DMS53 (cell line): ENCODE measurements at regions not wholly inside any gene's neighbourhood (a gene's known extent, or its start where the extent isn't known, plus 50 kb on each side); places are given as distances from the start of the nearest gene placed in this dataset.
"Not testable (repeated sequence)": the region's sequence is repeated elsewhere in the genome, so short reads cannot be mapped to it uniquely, and the experiment has no call there.

Experiments
- DNase-seq: peaks from one replicate; lab custom pipeline; 2025; lab: John Stamatoyannopoulos, UW

GRCh38 chr1:200317236-200317635 lies 92.6 kb downstream of the ZNF281 start:
- no peak for DNase-seq

- no peak for DNase-seq
Observed at GRCh38 chr1:200316148-200316803, 93.6 kb downstream of the ZNF281 start.

- no peak for DNase-seq
Observed at GRCh38 chr1:200314085-200314750, 95.6 kb downstream of the ZNF281 start.

GRCh38 chr1:200311256-200311655 lies 98.6 kb downstream of the ZNF281 start:
- DNase-seq: no peak

- DNase-seq: no peak
Observed at GRCh38 chr1:200310824-200311223, 99.0 kb downstream of the ZNF281 start.

- no peak for DNase-seq
Observed at GRCh38 chr1:200307755-200308066, 102.1 kb downstream of the ZNF281 start.

GRCh38 chr1:200306944-200307754 lies 102.7 kb downstream of the ZNF281 start:
- DNase-seq: peak; percentile 73

GRCh38 chr1:200305806-200306205 lies 104.0 kb downstream of the ZNF281 start:
- no peak for DNase-seq

GRCh38 chr1:200304171-200304570 lies 105.7 kb downstream of the ZNF281 start:
- no peak for DNase-seq

GRCh38 chr1:200302921-200303290 lies 106.9 kb downstream of the ZNF281 start:
- peak; percentile 44 for DNase-seq

GRCh38 chr1:200302192-200302920 lies 107.5 kb downstream of the ZNF281 start:
- peak; percentile 65 for DNase-seq

- no peak for DNase-seq
Observed at GRCh38 chr1:200301152-200301551, 108.7 kb downstream of the ZNF281 start.

GRCh38 chr1:200299571-200299970 lies 110.3 kb downstream of the ZNF281 start:
- DNase-seq: no peak

GRCh38 chr1:200298242-200298641 lies 111.6 kb downstream of the ZNF281 start:
- no peak for DNase-seq

- peak; percentile 90 for DNase-seq
Observed at GRCh38 chr1:200296091-200296661, 113.7 kb downstream of the ZNF281 start.

- peak; percentile 77 for DNase-seq
Observed at GRCh38 chr1:200294241-200294640, 115.6 kb downstream of the ZNF281 start.

- DNase-seq: no peak
Observed at GRCh38 chr1:200292699-200293098, 117.1 kb downstream of the ZNF281 start.

- DNase-seq: no peak
Observed at GRCh38 chr1:200291106-200291505, 118.7 kb downstream of the ZNF281 start.

- peak; percentile 61 for DNase-seq
Observed at GRCh38 chr1:200290010-200290685, 119.7 kb downstream of the ZNF281 start.

- DNase-seq: no peak
Observed at GRCh38 chr1:200288226-200288625, 121.6 kb downstream of the ZNF281 start.

GRCh38 chr1:200284236-200284635 lies 125.6 kb downstream of the ZNF281 start:
- DNase-seq: not testable (repeated sequence)
